Kidney (tissue), 13 donors: ENCODE measurements at regions not wholly inside any gene's neighbourhood (a gene's known extent, or its start where the extent isn't known, plus 50 kb on each side); places are given as distances from the start of the nearest gene placed in this dataset.

Source experiments
- DNase-seq, 5 donors: peaks; one replicate each; pipeline ENCODE4 v3.0.0-alpha.2; 2013 to 2020
- FAIRE-seq: peaks from 2 replicates; lab custom pipeline; 2012; peaks lifted over from hg19 to GRCh38; lab: Jason Lieb, UNC
- H3K27ac ChIP-seq, 2 donors: one replicate each; pipeline ENCODE4 v1.7.0; 2013; ENCODE audit warnings: low read depth in 2 of 2, low read length in 2 of 2, inconsistent platforms in 1 of 2
- H3K27me3 ChIP-seq: one replicate; pipeline ENCODE4 v1.7.1; 2013; ENCODE audit warnings: low read length, inconsistent platforms; ENCODE audit not compliant: control insufficient read depth, insufficient read depth
- H3K36me3 ChIP-seq, 3 donors: one replicate each; pipeline versions ENCODE4 v1.7.0 to v1.7.1; 2013; ENCODE audit warnings: low read length in 3 of 3, control low read depth in 1 of 3, inconsistent platforms in 1 of 3; ENCODE audit not compliant: insufficient read depth in 3 of 3, control insufficient read depth in 2 of 3
- H3K4me1 ChIP-seq, 3 donors: one replicate each; pipeline versions ENCODE4 v1.7.0 to v1.7.1; 2013; ENCODE audit warnings: low read length in 3 of 3, inconsistent platforms in 1 of 3, low read depth in 1 of 3; ENCODE audit not compliant: control insufficient read depth in 2 of 3, insufficient read depth in 2 of 3
- H3K4me3 ChIP-seq, 3 donors: one replicate each; pipeline versions ENCODE4 v1.7.0 to v1.8.1; 2013; ENCODE audit warnings: low read length in 3 of 3, control low read depth in 1 of 3, inconsistent platforms in 1 of 3
- H3K9ac ChIP-seq, 3 donors: one replicate each; pipeline versions ENCODE4 v1.7.0 to v1.7.1; 2013; ENCODE audit warnings: low read length in 3 of 3, control low read depth in 1 of 3, inconsistent platforms in 1 of 3
- H3K9me3 ChIP-seq, 3 donors: one replicate each; pipeline versions ENCODE4 v1.7.0 to v1.7.1; 2013; ENCODE audit warnings: low read length in 3 of 3, control low read depth in 1 of 3, inconsistent platforms in 1 of 3; ENCODE audit not compliant: control insufficient read depth in 2 of 3, insufficient read depth in 1 of 3
- intact Hi-C: fragments of 100-400 bp; cut with DNase I; formaldehyde crosslinking; loops from one replicate; pipeline ENCODE4 v1.11.1; 2022
- TF ChIP-seq, protein P1 (sequence below): IDR thresholded peaks from 3 replicates; pipeline ENCODE4 v1.5.1; 2012; ENCODE audit warnings: mild to moderate bottlenecking, moderate library complexity, borderline replicate concordance; ENCODE audit not compliant: insufficient read depth; ENCODE audit errors: extremely low read depth
- donor health status: control.
- donor health status: control.
- donor health status: control.
- donor health status: control.
- donor health status: control.
- donor health status: DM: yes; HTN: yes; CAD: no.
- donor health status: Normal renal cell carcinoma (clear cell type).

DNA sequence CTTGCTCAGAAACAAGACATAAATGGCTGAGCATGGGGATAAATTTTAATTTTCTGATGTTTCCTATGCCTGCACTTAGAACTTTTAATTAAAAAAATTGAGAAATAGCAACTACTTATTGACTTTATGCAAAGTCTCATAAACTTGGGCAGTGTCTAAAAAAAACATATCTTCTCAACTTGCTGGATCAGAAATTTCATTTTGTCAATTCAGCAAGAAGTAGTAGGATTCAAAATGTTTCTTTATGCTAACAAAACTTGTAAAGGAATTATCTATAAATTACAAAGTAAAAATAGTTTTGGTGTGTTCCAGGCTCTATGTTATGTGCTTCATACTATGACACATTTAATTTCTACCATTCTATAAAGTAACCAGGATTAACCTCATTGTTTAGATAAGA, 562.2 kb upstream of the IMPG1 start:
- H3K27ac ChIP-seq: no peak overlapping the region
- TF ChIP-seq, protein P1, sequence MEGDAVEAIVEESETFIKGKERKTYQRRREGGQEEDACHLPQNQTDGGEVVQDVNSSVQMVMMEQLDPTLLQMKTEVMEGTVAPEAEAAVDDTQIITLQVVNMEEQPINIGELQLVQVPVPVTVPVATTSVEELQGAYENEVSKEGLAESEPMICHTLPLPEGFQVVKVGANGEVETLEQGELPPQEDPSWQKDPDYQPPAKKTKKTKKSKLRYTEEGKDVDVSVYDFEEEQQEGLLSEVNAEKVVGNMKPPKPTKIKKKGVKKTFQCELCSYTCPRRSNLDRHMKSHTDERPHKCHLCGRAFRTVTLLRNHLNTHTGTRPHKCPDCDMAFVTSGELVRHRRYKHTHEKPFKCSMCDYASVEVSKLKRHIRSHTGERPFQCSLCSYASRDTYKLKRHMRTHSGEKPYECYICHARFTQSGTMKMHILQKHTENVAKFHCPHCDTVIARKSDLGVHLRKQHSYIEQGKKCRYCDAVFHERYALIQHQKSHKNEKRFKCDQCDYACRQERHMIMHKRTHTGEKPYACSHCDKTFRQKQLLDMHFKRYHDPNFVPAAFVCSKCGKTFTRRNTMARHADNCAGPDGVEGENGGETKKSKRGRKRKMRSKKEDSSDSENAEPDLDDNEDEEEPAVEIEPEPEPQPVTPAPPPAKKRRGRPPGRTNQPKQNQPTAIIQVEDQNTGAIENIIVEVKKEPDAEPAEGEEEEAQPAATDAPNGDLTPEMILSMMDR: no peak
- FAIRE-seq: no peak
- no peak for DNase-seq
- no peak overlapping the region for H3K4me3 ChIP-seq
- intact Hi-C loops: no loop called here
- H3K9ac ChIP-seq: no peak overlapping the region
- no peaks in the 10 kb centered on the region for H3K9me3 ChIP-seq
- no peaks in the 10 kb centered on the region for H3K27me3 ChIP-seq
- H3K4me1 ChIP-seq: no peaks in the 10 kb centered on the region
- H3K36me3 ChIP-seq: no peaks in the 10 kb centered on the region

GRCh38 chr6:76633259-76633658, 560.8 kb upstream of the IMPG1 start:
- no peaks in the 10 kb centered on the region for H3K36me3 ChIP-seq
- H3K9me3 ChIP-seq: no peaks in the 10 kb centered on the region
- no peak overlapping the region for H3K9ac ChIP-seq
- FAIRE-seq: no peak
- H3K27me3 ChIP-seq: no peaks in the 10 kb centered on the region
- intact Hi-C loops: no loop called here
- no peak for DNase-seq
- H3K27ac ChIP-seq: no peak overlapping the region
- no peak overlapping the region for H3K4me3 ChIP-seq
- TF ChIP-seq, protein P1: no peak
- H3K4me1 ChIP-seq: no peaks in the 10 kb centered on the region

GRCh38 chr6:76631622-76632021, 559.2 kb upstream of the IMPG1 start:
- Histone ChIP-seq H3K4me1 (no peaks in the 10 kb centered on the region), H3K9me3 (no peaks in the 10 kb centered on the region), H3K27me3 (no peaks in the 10 kb centered on the region), H3K9ac (no peak overlapping the region), H3K36me3 (no peaks in the 10 kb centered on the region), H3K27ac (no peak overlapping the region), H3K4me3 (no peak overlapping the region)
- DNase-seq: no peak
- intact Hi-C loops: no loop called here
- FAIRE-seq: no peak
- TF ChIP-seq, protein P1: no peak

DNA sequence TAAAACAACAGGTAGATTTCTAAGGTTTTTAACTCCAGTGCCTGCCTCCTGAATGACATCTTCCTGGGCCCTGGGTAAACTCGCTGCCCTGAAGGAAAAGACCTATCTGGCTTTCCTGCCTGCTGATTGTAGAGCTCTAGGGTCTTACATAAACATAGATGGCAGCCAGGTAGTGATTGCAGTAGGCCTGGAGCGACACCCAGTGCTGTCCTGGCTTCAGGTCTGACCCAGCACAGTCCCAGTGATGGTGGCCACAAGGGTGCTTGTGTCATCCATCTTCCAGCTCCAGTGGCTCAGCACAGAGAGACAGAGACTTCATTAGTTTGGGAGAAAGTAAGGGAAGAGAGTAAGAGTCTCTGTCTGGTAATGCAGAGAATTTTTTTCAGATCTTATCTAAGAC, 542.9 kb upstream of the IMPG1 start:
- no peaks in the 10 kb centered on the region for H3K4me1 ChIP-seq
- no peaks in the 10 kb centered on the region for H3K27me3 ChIP-seq
- no peaks in the 10 kb centered on the region for H3K36me3 ChIP-seq
- no peak for DNase-seq
- no peak overlapping the region for H3K9ac ChIP-seq
- no peak overlapping the region for H3K4me3 ChIP-seq
- intact Hi-C loops: no loop called here
- TF ChIP-seq, protein P1: no peak
- H3K9me3 ChIP-seq: no peaks in the 10 kb centered on the region
- no peak overlapping the region for H3K27ac ChIP-seq
- no peak for FAIRE-seq
